NCI-H748 (cell line): ENCODE measurements at regions not wholly inside any gene's neighbourhood (a gene's known extent, or its start where the extent isn't known, plus 50 kb on each side); places are given as distances from the start of the nearest gene placed in this dataset.

ENCODE experiments used
- DNase-seq: peaks from one replicate; lab custom pipeline; 2025; ENCODE audit not compliant: unreplicated experiment; lab: John Stamatoyannopoulos, UW

DNA sequence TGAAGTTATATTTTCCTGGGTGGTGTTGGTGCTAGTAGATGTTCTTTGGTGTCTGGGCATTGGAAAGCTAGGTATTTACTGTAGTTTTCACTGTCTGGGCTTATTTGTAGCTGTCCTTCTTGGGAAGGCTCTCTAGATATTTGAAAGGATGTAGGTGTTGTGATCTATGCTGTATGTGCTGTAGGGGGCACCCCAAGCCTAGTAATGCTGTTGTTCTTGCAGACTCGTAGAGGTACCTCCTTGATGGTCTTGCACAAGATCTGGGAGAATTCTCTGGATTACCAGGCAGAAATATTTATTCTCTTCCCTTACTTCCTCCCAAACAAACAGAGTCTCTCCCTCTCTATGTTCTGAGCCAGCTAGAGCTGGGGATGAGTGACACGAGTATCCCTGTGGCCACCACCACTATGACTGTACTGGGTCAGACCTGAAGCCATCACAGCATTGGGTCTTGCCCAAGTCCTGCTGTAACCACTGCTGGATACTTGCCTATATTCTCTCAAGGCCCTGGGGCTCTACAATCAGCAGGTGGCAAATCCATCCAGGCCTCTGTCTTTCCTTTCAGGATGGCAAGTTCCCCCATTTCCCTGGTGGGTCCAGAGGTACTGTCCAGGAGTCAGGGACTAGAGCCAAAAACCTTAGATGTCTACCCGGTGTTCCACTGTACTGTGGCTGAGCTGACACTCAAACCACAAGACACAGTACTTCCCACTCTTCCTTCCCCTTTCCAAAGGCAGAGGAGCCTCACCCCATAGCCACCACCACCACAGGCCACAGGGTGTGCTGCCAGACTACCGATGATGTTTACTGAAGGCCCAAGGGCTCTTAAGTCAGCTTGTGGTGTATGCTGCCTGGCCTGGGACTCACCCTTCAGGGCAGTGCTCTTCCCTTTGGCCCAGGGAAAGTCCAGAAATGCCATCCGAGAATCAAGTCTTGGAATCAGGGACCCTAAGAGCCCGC lies 195.2 kb upstream of the DPPA4 start:
- DNase-seq: peak; percentile 72

DNA sequence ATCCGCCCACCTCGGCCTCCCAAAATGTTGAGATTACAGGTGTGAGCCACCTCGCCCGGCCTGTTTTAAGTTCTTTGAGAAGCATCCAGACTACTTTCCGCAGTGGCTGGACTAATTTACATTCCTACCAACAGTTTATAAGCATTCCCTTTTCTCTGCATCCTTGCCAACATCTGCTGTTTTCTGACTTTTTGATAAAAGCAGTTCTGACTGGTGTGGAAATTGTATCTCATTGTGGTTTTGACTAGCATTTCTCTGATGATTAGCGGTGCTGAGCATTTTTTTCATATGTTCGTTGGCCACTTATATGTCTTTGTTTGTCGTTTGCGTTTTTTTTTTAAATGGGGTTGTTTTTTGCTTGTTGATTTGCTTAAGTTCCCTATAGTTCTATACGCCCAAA lies 208.4 kb upstream of the DPPA4 start:
- DNase-seq: no peak

DNA sequence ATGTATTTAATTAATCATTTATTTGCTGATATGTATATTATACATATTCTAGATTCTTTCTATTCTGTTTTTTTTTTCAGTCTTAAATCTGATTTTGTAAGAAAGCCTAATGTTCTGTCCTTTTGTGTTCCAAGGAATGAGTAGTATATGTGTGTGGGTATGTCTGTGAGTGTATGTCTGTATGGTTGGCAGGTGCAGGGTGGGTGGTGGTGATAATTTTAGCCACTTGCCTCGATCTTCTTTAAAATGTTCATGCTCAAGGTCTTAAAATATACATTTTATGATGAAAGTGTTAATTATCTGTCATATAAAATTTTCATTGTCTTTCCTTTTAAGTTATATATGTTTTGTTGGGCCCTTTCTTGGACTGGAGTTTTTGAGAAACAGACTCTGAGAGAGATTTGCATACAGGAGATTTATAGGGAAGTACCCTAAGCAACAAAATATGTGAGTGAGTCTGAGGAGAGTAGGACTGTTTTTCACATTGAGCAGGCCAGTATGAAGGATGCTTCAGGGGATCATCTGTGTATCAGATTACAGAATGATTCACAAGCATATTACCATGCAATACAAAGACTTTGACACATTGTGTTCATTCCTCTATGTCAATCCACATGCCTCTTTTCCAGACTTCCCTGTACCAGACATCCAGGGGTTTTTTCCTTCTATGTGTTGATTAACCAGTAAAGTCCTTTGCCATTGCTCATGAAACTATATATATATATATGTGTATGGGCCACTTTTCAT lies 211.0 kb upstream of the DPPA4 start:
- peak; percentile 27 for DNase-seq

DNA sequence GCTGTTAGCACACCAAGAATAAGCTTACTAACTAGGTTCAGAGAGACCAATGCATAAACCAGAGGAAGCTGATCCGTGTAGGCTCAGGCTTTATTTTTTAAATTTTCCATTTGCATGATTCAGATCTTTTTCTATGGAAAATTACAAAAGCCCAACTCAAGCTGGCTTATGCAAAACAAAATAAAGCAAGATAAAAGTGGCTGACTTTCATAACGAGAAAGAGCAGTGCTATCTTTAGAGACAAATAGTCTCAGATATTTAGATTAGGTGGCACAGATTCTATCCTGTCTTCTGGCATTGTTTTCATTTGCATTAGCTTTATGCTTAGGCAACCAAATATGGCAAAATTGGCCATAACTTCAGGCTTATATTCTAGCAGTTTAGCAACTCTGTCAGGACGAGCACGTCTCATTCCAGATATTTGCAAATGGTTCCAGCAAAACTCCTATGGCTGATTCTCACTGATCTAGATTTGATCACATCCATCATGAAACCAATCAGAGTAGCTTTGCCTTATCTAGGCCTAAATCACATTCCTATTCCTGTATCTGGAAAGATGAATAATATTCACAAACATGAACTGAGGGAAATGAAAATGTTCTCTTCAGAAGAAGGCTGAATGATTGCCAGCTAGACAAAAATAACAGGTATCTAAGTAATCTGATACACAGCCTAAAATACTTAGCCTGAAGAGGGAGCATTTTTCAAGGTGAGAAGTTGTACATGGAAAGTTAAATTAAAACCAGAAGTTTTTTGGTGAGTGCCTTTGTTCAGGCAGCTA lies 216.4 kb upstream of the DPPA4 start:
- DNase-seq: no peak

DNA sequence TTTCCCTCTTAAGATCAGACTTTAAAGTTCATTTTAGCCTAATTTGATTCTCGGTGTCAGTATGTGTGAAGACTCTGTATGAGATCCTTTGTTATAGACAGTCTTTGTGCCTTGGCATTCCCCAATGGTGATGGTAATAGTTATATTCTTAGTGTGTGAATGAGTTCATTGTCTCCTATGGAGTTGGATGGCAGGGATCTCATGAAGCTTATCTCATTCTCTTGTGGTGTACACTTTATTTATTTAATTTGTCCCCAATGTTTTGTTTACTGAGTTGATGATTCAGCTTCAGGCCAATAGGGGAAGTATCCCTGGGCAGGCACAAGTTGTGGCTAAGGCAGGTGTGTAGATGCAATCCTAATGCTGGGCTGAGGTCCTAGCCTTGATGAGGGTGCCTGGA lies 222.0 kb upstream of the DPPA4 start:
- DNase-seq: no peak

DNA sequence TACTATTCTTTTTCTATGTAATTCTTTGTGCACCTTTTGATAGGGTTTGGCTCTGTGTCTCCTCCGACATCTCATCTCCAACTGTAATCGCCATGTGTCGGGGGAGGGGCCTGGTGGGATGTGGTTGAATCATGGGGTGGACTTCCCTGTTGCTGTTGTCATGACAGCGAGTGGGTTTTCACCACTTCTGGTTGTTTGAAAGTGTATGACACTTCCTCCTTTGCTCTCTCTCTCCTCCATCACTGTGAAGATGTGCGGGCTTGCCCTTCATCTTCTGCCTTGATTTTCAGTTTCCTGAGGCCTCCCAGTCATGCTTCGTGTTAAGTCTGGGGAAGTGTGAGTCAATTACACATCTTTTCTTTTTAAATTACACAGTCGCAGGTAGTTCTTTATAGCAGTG lies 225.8 kb upstream of the DPPA4 start:
- no peak for DNase-seq

DNA sequence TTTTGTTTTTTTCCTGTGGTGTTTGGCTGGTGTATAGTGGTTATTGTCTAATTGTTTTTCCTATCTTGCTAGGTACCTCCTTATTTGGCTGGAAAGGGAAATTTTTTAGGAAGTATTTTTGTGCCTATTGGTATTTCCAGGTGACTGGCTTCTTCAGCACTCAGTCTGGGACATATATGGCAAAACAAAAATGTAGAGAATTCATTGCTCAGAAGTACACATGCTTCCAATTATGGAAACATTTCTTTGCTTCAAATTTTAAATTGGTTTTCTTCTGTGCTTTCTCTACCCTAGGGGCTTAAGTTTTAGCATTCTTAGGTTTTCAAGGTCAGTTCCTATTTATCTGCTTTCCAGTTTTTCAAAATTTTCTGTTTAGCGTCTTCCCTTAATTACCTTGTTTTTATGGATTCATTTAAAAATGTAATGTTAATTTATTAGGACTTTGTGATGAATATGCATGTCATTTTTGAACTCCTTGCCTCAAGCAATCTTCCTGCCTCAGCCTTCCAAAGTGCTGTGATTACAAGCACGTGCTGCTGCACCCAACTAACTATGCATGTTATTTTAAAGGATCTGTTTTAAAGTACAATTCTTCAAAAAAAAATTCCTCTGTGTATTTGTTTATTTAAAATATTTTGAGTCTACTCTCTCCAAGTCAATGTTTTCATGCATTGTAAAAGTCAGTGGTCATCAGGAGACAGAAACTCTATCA lies 231.9 kb upstream of the DPPA4 start:
- DNase-seq: no peak

DNA sequence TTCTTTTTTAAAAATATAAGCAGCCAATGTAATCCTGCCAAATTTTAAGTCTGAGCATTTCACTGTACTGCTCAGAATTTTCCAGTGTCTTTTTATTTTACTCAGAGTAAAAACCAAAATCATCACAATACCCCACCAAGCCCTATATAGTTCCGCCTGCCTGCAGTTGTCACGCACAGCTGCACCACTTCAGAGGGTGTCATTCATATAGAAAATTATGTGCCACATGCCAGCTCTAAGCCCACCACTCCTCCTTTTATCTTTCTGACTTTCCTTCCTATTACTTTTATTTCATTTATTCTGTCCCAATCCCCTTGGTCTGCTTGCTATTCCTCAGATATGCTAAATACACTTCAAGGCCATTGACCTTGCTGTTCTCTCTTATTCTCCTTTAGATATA lies 233.1 kb upstream of the DPPA4 start:
- no peak for DNase-seq

DNA sequence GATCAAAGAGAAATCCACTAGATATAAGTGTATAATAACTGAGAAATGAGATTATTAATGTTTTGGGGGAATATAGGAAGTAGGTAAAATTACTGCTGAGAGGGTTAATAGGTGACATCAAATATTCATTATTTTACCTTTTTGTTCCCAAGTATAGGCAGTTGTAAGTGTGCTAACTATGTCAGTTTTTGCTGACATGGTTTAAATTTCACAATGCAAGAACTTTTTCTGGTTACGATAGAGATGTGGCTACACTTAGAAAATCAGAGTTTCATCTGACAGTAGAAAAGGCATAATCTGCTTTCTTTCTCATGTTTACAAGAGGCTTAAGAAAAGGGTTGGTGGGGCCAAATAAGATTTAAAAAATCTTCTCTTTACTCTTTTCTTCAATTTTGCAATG lies 235.0 kb upstream of the DPPA4 start:
- no peak for DNase-seq

DNA sequence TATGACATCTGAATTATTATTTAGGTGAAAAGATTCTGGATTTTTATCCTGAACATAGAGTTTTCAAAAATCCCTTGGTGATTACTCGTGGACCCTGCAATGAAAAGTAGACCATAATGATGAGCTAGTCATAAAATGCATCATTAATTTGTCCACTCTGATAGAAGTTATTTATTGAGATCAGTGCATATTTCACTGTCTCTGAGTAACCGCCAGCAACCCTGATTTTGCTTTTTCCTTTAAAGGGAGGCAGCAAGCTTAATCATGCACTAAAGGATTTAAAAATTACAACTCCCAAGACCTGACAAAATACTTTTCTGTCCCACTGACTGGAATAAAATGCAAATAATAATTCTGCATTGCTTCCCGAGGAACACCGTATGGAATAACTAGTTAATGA lies 259.6 kb upstream of the DPPA4 start:
- no peak for DNase-seq

DNA sequence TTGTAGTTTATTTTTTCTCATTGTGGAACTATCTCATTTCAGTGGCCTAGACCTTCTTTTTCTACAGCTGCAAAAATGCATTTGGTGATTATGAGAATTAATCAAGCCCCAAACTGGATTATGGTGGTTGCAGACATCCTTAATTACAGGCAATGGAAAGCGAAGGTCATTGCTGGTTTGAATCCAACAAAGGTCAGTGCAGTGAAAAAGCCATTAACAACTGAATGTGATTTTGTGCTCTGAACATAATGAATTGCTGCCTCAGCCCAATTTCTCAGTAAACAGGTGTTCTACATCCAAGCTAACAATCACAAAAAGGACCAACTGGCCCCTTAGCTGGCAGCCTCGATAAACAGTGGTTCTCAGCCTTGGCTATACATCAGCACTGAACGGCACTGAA lies 260.1 kb upstream of the DPPA4 start:
- peak; percentile 38 for DNase-seq

DNA sequence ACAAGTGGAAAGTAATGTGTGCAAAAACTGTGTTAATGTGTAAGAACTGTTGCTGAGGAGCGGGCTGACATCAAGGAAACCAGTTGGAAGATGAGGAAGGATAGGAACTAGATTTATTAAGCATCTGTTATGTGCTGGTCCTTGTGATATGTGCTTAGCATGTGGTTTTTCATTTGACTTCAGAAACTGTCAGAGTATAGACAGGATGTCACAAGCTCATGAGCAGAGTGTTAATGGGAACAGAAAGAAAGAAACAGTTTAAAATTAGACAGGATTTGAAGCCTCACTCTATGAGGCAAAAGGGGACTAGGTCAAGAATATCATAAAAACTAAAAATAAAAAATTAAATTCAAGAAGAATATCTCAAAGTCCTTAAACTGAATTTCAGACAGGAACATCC lies 270.6 kb upstream of the DPPA4 start:
- no peak for DNase-seq

DNA sequence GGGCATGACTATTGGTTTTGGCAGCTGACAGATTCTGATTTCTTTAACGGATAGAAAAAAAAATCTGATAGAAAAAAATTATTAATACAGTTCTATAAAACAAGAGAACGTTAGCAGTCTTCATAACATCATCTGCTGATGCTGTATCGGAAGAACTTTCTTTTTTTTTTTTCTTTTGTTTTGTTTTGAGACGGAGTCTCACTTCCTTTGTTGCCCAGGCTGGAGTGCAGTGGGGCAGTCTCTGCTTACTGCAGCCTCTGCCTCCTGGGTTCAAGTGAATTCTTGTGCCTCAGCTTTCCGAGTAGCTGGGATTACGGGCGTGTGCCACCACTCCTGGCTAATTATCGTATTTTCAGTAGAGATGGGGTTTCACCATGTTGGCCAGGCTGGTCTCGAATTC lies 271.2 kb upstream of the DPPA4 start:
- DNase-seq: no peak

DNA sequence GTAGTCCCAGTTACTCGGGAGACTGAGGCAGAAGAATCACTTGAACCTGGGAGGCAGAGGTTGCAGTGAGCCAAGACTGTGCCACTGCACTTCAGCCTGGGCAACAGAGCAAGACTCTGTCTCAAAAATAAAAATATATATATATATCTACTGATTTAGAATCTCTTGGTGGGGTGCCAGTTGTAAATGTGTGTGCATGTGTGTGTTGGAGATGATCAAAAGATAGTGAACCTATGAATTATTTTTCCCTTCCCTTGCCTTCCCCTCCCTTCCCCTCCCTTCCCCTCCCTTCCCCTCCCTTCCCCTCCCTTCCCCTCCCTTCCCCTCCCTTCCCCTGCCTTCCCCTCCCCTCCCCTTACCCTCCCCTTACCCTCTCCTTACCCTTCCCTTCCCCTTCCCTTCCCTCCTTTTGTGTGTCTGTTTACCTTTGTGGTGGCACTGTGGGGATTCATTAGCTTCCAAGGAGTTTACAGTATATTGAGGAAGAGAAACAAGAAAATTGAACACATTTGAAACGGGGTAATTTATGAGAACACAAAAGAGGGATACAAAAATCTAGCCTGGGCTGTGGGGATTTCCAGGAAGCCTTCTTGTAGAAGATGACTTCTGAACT lies 281.5 kb upstream of the DPPA4 start:
- DNase-seq: no peak

DNA sequence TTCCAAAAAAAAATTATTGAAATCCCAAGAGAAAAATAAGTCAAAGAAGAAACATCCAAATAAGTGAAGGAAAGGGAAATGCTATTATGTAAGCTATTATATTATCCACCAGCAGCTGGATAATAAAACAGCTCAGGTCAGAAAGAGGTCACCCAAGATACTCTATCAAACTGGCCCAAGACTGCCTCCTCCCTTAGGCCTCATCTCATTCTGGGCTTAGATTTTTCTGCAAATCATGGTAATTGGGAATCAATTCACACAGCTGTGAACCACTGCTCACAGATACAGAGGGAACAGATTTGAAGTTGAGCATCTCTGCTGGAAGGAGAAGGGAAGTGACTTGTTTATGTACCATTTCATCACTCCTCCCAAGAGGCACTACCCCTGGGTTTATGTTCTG lies 294.6 kb upstream of the DPPA4 start:
- DNase-seq: no peak

DNA sequence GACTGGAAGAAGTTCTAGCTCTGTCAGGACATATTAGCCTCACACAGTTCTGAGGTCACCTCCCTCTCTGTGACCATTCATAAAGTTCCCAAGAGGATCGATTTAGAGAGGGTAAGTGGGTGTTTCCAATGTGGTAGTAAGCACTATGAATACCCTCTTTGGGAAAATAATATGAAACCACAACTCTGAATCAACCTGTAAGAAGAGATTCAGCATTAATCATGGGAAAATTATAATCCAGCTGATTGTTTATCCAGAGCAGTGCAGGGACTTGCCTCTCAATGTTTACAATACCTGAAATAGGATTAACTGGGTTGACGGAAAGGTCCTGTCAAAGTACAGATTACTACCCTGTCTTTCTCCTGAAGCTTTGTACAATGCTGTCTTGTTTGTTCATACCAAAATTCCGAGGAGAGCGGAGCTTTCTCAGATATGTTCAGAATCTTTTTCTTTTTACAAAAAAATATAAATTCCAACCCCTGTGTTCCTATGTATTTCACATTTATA lies 302.9 kb upstream of the DPPA4 start:
- no peak for DNase-seq

DNA sequence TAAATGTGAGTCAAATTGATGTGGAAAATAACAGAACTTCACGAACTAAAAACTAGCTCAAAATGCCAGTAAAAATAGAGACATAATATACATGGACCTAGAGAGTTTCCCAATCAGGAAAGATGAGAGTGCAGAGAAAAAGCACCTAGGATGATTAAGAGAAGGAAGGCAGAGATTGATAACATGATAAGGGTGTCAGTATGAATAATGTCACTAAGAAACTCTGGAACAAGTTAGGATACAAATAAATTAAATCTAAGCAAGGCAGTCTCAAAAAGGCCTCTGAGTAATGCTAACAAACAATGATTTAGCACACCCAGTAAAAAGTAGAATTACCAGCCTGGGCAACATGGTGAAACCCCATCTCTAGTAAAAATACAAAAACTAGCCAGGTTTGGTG lies 304.7 kb upstream of the DPPA4 start:
- no peak for DNase-seq

DNA sequence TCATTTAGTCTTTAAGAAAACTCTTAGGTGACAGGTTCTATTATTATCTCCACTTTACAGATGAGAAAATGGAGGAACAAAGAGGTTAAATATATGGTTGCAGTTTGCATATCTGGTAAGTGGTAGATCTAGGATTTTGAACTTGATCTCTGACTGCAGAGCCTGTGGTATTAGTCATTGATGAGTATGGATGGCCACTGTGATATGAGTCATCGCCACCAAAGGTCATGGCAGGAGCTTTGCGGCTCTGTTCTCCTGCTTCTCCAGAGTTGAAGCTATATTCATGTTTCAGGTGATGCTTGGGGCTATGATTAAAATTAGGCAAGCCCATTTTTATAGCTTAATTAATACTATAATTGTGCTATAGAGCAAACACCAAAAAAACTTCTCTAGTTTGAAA lies 306.2 kb upstream of the DPPA4 start:
- no peak for DNase-seq

DNA sequence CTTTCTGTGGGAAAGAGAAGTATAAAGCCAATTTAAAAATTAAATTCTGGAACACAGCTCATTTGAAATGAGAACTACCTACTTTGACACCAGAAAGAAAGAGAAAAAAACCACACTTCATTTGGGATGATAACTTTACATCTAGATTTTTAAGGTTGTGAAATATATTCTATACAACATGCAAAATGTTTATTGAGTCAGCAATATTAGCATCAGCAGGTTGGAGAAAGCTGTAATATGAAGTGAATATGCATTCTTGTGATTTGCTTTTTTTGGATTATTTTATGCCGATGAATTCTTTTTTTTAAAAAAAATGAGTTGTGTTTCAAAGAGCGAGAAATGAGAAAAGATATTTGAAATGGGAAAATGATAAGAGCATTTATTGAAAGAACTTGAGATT lies 307.0 kb upstream of the DPPA4 start:
- no peak for DNase-seq

DNA sequence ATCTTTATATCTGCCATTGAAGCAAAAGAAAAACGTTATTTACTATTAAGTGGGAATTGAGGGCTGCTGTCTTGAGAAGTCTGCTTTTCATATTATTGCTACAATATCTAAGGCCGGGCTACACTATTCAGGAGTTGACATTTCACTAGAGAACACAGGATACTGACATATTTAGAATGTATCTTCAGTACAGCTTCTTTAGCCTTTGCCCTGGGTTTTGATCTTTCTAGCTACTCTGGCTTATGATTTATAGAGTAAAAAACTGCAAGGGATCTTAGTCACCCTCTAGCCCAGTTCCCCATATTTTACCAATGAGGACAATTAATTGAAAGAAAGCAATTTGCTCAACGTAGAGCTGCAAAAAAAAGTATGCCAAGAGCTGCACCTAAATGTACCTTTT lies 307.4 kb upstream of the DPPA4 start:
- DNase-seq: no peak
